ENCODE measurements at regions not wholly inside any gene's neighbourhood (a gene's known extent, or its start where the extent isn't known, plus 50 kb on each side); places are given as distances from the start of the nearest gene placed in this dataset.
"Not testable (repeated sequence)": the region's sequence is repeated elsewhere in the genome, so short reads cannot be mapped to it uniquely, and the experiment has no call there.

- not testable (repeated sequence) for H3K36me3 ChIP-seq (ENCODE audit: insufficient read depth, low read length); H3K9me3 ChIP-seq (ENCODE audit: control insufficient read depth, insufficient read depth, low read length); H3K9ac ChIP-seq (ENCODE audit: low read depth, low read length); H3K4me1 ChIP-seq (ENCODE audit: insufficient read depth, low read length)
Observed at GRCh38 chr4:189653130-189653653, 287.5 kb upstream of the FRG1 start.

- H3K36me3 ChIP-seq (ENCODE audit: insufficient read depth, low read length); H3K9ac ChIP-seq (ENCODE audit: low read depth, low read length); H3K9me3 ChIP-seq (ENCODE audit: control insufficient read depth, insufficient read depth, low read length); H3K4me1 ChIP-seq (ENCODE audit: insufficient read depth, low read length): not testable (repeated sequence)
Observed at GRCh38 chr4:189653983-189654382, 286.7 kb upstream of the FRG1 start.

GRCh38 chr4:189654396-189654795, 286.3 kb upstream of the FRG1 start:
- not testable (repeated sequence) for H3K36me3 ChIP-seq (ENCODE audit: insufficient read depth, low read length); H3K4me1 ChIP-seq (ENCODE audit: insufficient read depth, low read length); H3K9ac ChIP-seq (ENCODE audit: low read depth, low read length); H3K9me3 ChIP-seq (ENCODE audit: control insufficient read depth, insufficient read depth, low read length)

- H3K9me3 ChIP-seq (ENCODE audit: control insufficient read depth, insufficient read depth, low read length); H3K9ac ChIP-seq (ENCODE audit: low read depth, low read length); H3K36me3 ChIP-seq (ENCODE audit: insufficient read depth, low read length); H3K4me1 ChIP-seq (ENCODE audit: insufficient read depth, low read length): not testable (repeated sequence)
Observed at GRCh38 chr4:189655817-189656216, 284.9 kb upstream of the FRG1 start.

GRCh38 chr4:189656641-189657040, 284.0 kb upstream of the FRG1 start:
- no peak overlapping the region for H3K9ac ChIP-seq (ENCODE audit: low read depth, low read length)
- H3K4me1 ChIP-seq (ENCODE audit: insufficient read depth, low read length): no peaks in the 10 kb centered on the region
- H3K36me3 ChIP-seq (ENCODE audit: insufficient read depth, low read length): no peaks in the 10 kb centered on the region
- H3K9me3 ChIP-seq (ENCODE audit: control insufficient read depth, insufficient read depth, low read length): no peaks in the 10 kb centered on the region

- not testable (repeated sequence) for H3K4me1 ChIP-seq (ENCODE audit: insufficient read depth, low read length); H3K9me3 ChIP-seq (ENCODE audit: control insufficient read depth, insufficient read depth, low read length); H3K9ac ChIP-seq (ENCODE audit: low read depth, low read length); H3K36me3 ChIP-seq (ENCODE audit: insufficient read depth, low read length)
Observed at GRCh38 chr4:189658259-189658658, 282.4 kb upstream of the FRG1 start.

GRCh38 chr4:189658831-189659230, 281.8 kb upstream of the FRG1 start:
- not testable (repeated sequence) for H3K9ac ChIP-seq (ENCODE audit: low read depth, low read length); H3K4me1 ChIP-seq (ENCODE audit: insufficient read depth, low read length); H3K36me3 ChIP-seq (ENCODE audit: insufficient read depth, low read length); H3K9me3 ChIP-seq (ENCODE audit: control insufficient read depth, insufficient read depth, low read length)

GRCh38 chr4:189659287-189659686, 281.4 kb upstream of the FRG1 start:
- H3K9ac ChIP-seq (ENCODE audit: low read depth, low read length): no peak overlapping the region
- no peaks in the 10 kb centered on the region for H3K9me3 ChIP-seq (ENCODE audit: control insufficient read depth, insufficient read depth, low read length)
- H3K4me1 ChIP-seq (ENCODE audit: insufficient read depth, low read length): no peaks in the 10 kb centered on the region
- H3K36me3 ChIP-seq (ENCODE audit: insufficient read depth, low read length): no peaks in the 10 kb centered on the region

- Histone ChIP-seq H3K4me1 (ENCODE audit: insufficient read depth, low read length) (no peaks in the 10 kb centered on the region), H3K9me3 (ENCODE audit: control insufficient read depth, insufficient read depth, low read length) (no peaks in the 10 kb centered on the region), H3K9ac (ENCODE audit: low read depth, low read length) (no peak overlapping the region)
Observed at GRCh38 chr4:189660722-189661360, 279.8 kb upstream of the FRG1 start.

GRCh38 chr4:189664693-189665250, 275.9 kb upstream of the FRG1 start:
- H3K4me1 ChIP-seq (ENCODE audit: insufficient read depth, low read length): no peaks in the 10 kb centered on the region
- no peaks in the 10 kb centered on the region for H3K9me3 ChIP-seq (ENCODE audit: control insufficient read depth, insufficient read depth, low read length)
- no peaks in the 10 kb centered on the region for H3K36me3 ChIP-seq (ENCODE audit: insufficient read depth, low read length)
- H3K9ac ChIP-seq (ENCODE audit: low read depth, low read length): no peak overlapping the region

More at GRCh38 chr4:189660722-189661360, 279.8 kb upstream of the FRG1 start:
- H3K36me3 ChIP-seq (ENCODE audit: insufficient read depth, low read length): no peaks in the 10 kb centered on the region

- H3K9ac ChIP-seq (ENCODE audit: low read depth, low read length); H3K9me3 ChIP-seq (ENCODE audit: control insufficient read depth, insufficient read depth, low read length); H3K36me3 ChIP-seq (ENCODE audit: insufficient read depth, low read length); H3K4me1 ChIP-seq (ENCODE audit: insufficient read depth, low read length): not testable (repeated sequence)
Observed at GRCh38 chr4:189665712-189666305, 274.9 kb upstream of the FRG1 start.

GRCh38 chr4:189667386-189667785, 273.3 kb upstream of the FRG1 start:
- H3K4me1 ChIP-seq (ENCODE audit: insufficient read depth, low read length); H3K9ac ChIP-seq (ENCODE audit: low read depth, low read length); H3K9me3 ChIP-seq (ENCODE audit: control insufficient read depth, insufficient read depth, low read length); H3K36me3 ChIP-seq (ENCODE audit: insufficient read depth, low read length): not testable (repeated sequence)

GRCh38 chr4:189697675-189698245, 242.9 kb upstream of the FRG1 start:
- H3K9ac ChIP-seq (ENCODE audit: low read depth, low read length); H3K4me1 ChIP-seq (ENCODE audit: insufficient read depth, low read length); H3K9me3 ChIP-seq (ENCODE audit: control insufficient read depth, insufficient read depth, low read length): not testable (repeated sequence)

GRCh38 chr4:189703000-189703399, 237.7 kb upstream of the FRG1 start:
- not testable (repeated sequence) for H3K4me1 ChIP-seq (ENCODE audit: insufficient read depth, low read length); H3K9me3 ChIP-seq (ENCODE audit: control insufficient read depth, insufficient read depth, low read length); H3K36me3 ChIP-seq (ENCODE audit: insufficient read depth, low read length)

More at GRCh38 chr4:189697675-189698245, 242.9 kb upstream of the FRG1 start:
- not testable (repeated sequence) for H3K36me3 ChIP-seq (ENCODE audit: insufficient read depth, low read length)

GRCh38 chr4:189706821-189707220, 233.9 kb upstream of the FRG1 start:
- not testable (repeated sequence) for H3K9me3 ChIP-seq (ENCODE audit: control insufficient read depth, insufficient read depth, low read length); H3K4me1 ChIP-seq (ENCODE audit: insufficient read depth, low read length); H3K9ac ChIP-seq (ENCODE audit: low read depth, low read length); H3K36me3 ChIP-seq (ENCODE audit: insufficient read depth, low read length)

More at GRCh38 chr4:189703000-189703399, 237.7 kb upstream of the FRG1 start:
- not testable (repeated sequence) for H3K9ac ChIP-seq (ENCODE audit: low read depth, low read length)
